H1 (cell line): ENCODE measurements at regions not wholly inside any gene's neighbourhood (a gene's known extent, or its start where the extent isn't known, plus 50 kb on each side); places are given as distances from the start of the nearest gene placed in this dataset.

ENCODE experiments used
- CTCF ChIA-PET: fragments of 300-600 bp; sonication (Branson Sonifier 250); formaldehyde crosslinking; loops from one replicate; lab custom pipeline; 2021; ENCODE audit not compliant: partially characterized antibody; lab: Charles Lee
- POLR2A ChIA-PET: fragments of 300-600 bp; sonication (Branson Sonifier 250); formaldehyde crosslinking; loops from one replicate; lab custom pipeline; 2021; ENCODE audit warnings: inconsistent platforms; ENCODE audit not compliant: partially characterized antibody; lab: Charles Lee
- DNase-seq, 2 experiments: peaks; one replicate each; pipeline versions ENCODE4 v3.0.0 to v3.0.0-alpha.2; 2010 to 2022; ENCODE audit warnings: low spot score in 2 of 2, low read depth in 1 of 2, mixed read lengths in 1 of 2
- FAIRE-seq: peaks from 2 replicates; lab custom pipeline; 2011; peaks lifted over from hg19 to GRCh38; lab: Jason Lieb, UNC
- H2AFZ ChIP-seq: 2 replicates; pipeline ENCODE4 v1.8.1; 2012; ENCODE audit warnings: low read length, inconsistent platforms
- H2AK5ac ChIP-seq: 2 replicates; pipeline ENCODE4 v1.6.1; 2013; ENCODE audit warnings: low read depth, low read length
- H2BK120ac ChIP-seq: replicated peaks from 2 replicates; pipeline ENCODE3; 2013; ENCODE audit warnings: low read depth, low read length, inconsistent platforms
- H2BK12ac ChIP-seq: 2 replicates; pipeline ENCODE4 v1.6.1; 2013; ENCODE audit warnings: low read depth, low read length
- H2BK15ac ChIP-seq: 2 replicates; pipeline ENCODE4 v1.6.1; 2013; ENCODE audit warnings: low read length
- H2BK20ac ChIP-seq: 2 replicates; pipeline ENCODE4 v1.6.1; 2013; ENCODE audit warnings: low read length
- H2BK5ac ChIP-seq: 2 replicates; pipeline ENCODE4 v1.6.1; 2013; ENCODE audit warnings: low read depth, low read length
- H3K14ac ChIP-seq: 2 replicates; pipeline ENCODE4 v1.6.1; 2013; ENCODE audit warnings: inconsistent platforms; ENCODE audit not compliant: insufficient read length
- H3K18ac ChIP-seq: 2 replicates; pipeline ENCODE4 v1.6.1; 2013; ENCODE audit warnings: low read length; ENCODE audit errors: extremely low read depth
- H3K23ac ChIP-seq: 2 replicates; pipeline ENCODE4 v1.6.1; 2013; ENCODE audit warnings: inconsistent platforms; ENCODE audit not compliant: insufficient read length
- H3K23me2 ChIP-seq: 2 replicates; pipeline ENCODE4 v1.6.1; 2013; ENCODE audit warnings: low read depth, low read length
- H3K27ac ChIP-seq: 2 replicates; pipeline ENCODE4 v1.6.1; 2011; ENCODE audit warnings: low read depth, low read length, inconsistent platforms
- H3K27me3 ChIP-seq, 4 experiments: replicated peaks in 1 of 4; 1 replicate in 1 of 4; 2 replicates in 3 of 4; pipeline versions ENCODE4 v1.6.1 to v1.8.1; 2011 to 2013; ENCODE audit warnings: low read length in 3 of 4, mild to moderate bottlenecking in 3 of 4, inconsistent platforms in 2 of 4, mixed read lengths in 2 of 4, moderate library complexity in 1 of 4; ENCODE audit not compliant: control insufficient read depth in 3 of 4, insufficient read depth in 3 of 4; ENCODE audit errors: extremely low read depth in 1 of 4
- H3K36me3 ChIP-seq, 4 experiments: 2 replicates each; pipeline versions ENCODE4 v1.6.1 to v1.8.1; 2011 to 2013; ENCODE audit warnings: mild to moderate bottlenecking in 4 of 4, low read length in 3 of 4, moderate library complexity in 2 of 4, control low read depth in 1 of 4, inconsistent platforms in 1 of 4; ENCODE audit not compliant: insufficient read depth in 4 of 4, control insufficient read depth in 2 of 4
- H3K4ac ChIP-seq: replicated peaks from 2 replicates; pipeline ENCODE3; 2013; ENCODE audit warnings: low read length, low read depth, mixed read lengths, inconsistent platforms; ENCODE audit not compliant: insufficient read length
- H3K4me1 ChIP-seq, 4 experiments: replicated peaks in 1 of 4; 1 replicate in 1 of 4; 2 replicates in 3 of 4; pipeline versions ENCODE4 v1.6.1 to v1.8.1; 2011 to 2013; ENCODE audit warnings: low read length in 3 of 4, inconsistent platforms in 2 of 4, mixed read lengths in 1 of 4; ENCODE audit not compliant: insufficient read depth in 4 of 4, control insufficient read depth in 3 of 4
- H3K4me2 ChIP-seq, 2 experiments: 2 replicates each; pipeline versions ENCODE4 v1.6.1 to v1.8.1; 2011 to 2013; ENCODE audit warnings: low read depth in 2 of 2, low read length in 2 of 2, control low read depth in 1 of 2, inconsistent platforms in 1 of 2, mild to moderate bottlenecking in 1 of 2; ENCODE audit not compliant: insufficient read depth in 1 of 2
- H3K4me3 ChIP-seq, 4 experiments: fragments of 200-600, 300-600 bp in 1 of 4; sonication (generic), shearing (Covaris generic), sonication (Bioruptor Twin) in 1 of 4; 2 replicates each; pipeline versions ENCODE4 v1.5.1 to v1.8.1; 2011 to 2016; ENCODE audit warnings: low read length in 4 of 4, low read depth in 3 of 4, control low read depth in 2 of 4, inconsistent platforms in 2 of 4, mild to moderate bottlenecking in 2 of 4, mixed read lengths in 1 of 4, moderate library complexity in 1 of 4; ENCODE audit not compliant: insufficient read depth in 2 of 4; ENCODE audit errors: extremely low read depth in 1 of 4
- H3K56ac ChIP-seq: replicated peaks from 2 replicates; pipeline ENCODE3; 2013; ENCODE audit warnings: low read depth, mild to moderate bottlenecking, mixed read lengths, low read length, inconsistent platforms; ENCODE audit not compliant: insufficient read length
- H3K79me1 ChIP-seq: 2 replicates; pipeline ENCODE4 v1.6.1; 2013; ENCODE audit warnings: low read depth, low read length, control low read depth
- H3K79me2 ChIP-seq, 2 experiments: 2 replicates each; pipeline versions ENCODE4 v1.6.1 to v1.8.1; 2012 to 2013; ENCODE audit warnings: low read length in 2 of 2, mild to moderate bottlenecking in 2 of 2, inconsistent platforms in 1 of 2; ENCODE audit not compliant: insufficient read depth in 2 of 2, control insufficient read depth in 1 of 2
- H3K9ac ChIP-seq, 4 experiments: replicated peaks in 1 of 4; 1 replicate in 1 of 4; 2 replicates in 3 of 4; pipeline versions ENCODE4 v1.6.1 to v1.8.1; 2011 to 2013; ENCODE audit warnings: low read depth in 3 of 4, low read length in 3 of 4, control low read depth in 2 of 4, mild to moderate bottlenecking in 2 of 4, moderate library complexity in 2 of 4, inconsistent platforms in 1 of 4; ENCODE audit errors: extremely low read depth in 1 of 4
- H3K9me3 ChIP-seq, 2 experiments: 2 replicates each; pipeline versions ENCODE4 v1.6.1 to v1.8.1; 2012 to 2013; ENCODE audit warnings: mild to moderate bottlenecking in 2 of 2, moderate library complexity in 2 of 2, control low read depth in 1 of 2, inconsistent platforms in 1 of 2, low read depth in 1 of 2, low read length in 1 of 2, mixed read lengths in 1 of 2; ENCODE audit not compliant: insufficient read depth in 2 of 2
- H4K20me1 ChIP-seq, 2 experiments: replicated peaks in 1 of 2; 2 replicates each; pipeline versions ENCODE3 to v1.8.1; 2011 to 2013; ENCODE audit warnings: inconsistent platforms in 2 of 2, low read length in 2 of 2, mild to moderate bottlenecking in 1 of 2; ENCODE audit not compliant: insufficient read depth in 2 of 2, control insufficient read depth in 1 of 2
- H4K5ac ChIP-seq: 2 replicates; pipeline ENCODE4 v1.6.1; 2013; ENCODE audit warnings: low read length, low read depth, mixed read lengths, inconsistent platforms; ENCODE audit not compliant: insufficient read length
- H4K8ac ChIP-seq: 2 replicates; pipeline ENCODE4 v1.8.0; 2013; ENCODE audit warnings: mild to moderate bottlenecking, moderate library complexity, low read length, inconsistent platforms; ENCODE audit not compliant: insufficient read depth; ENCODE audit errors: extremely low read depth
- H4K91ac ChIP-seq: replicated peaks from 2 replicates; pipeline ENCODE3; 2013; ENCODE audit warnings: low read length, mixed read lengths, inconsistent platforms; ENCODE audit not compliant: insufficient read length
- CREB1 ChIP-seq: IDR thresholded peaks from 2 replicates; pipeline ENCODE4 v1.6.1; 2012; ENCODE audit warnings: inconsistent platforms
- CTCF ChIP-seq, 3 experiments: IDR thresholded peaks; 1 replicate in 2 of 3; 2 replicates in 1 of 3; pipeline versions ENCODE4 v1.5.1 to v1.6.1; 2011; ENCODE audit warnings: low read length in 3 of 3, mild to moderate bottlenecking in 3 of 3, inconsistent platforms in 2 of 3, low read depth in 1 of 3, moderate library complexity in 1 of 3; ENCODE audit not compliant: insufficient read depth in 1 of 3; ENCODE audit errors: control extremely low read depth in 1 of 3
- EGR1 ChIP-seq: IDR thresholded peaks from 2 replicates; pipeline ENCODE4 v1.6.1; 2011; ENCODE audit warnings: low read depth, low read length, borderline replicate concordance
- EZH2 ChIP-seq: fragments of 200-600 bp; sonication (generic); IDR thresholded peaks from 2 replicates; pipeline ENCODE4 v1.7.1; 2012; ENCODE audit warnings: low read depth, mild to moderate bottlenecking, moderate library complexity, low read length, inconsistent platforms; ENCODE audit not compliant: severe bottlenecking
- HDAC6 ChIP-seq: IDR thresholded peaks from one replicate; pipeline ENCODE4 v1.7.1; 2012; ENCODE audit warnings: low read depth, mild to moderate bottlenecking, inconsistent platforms, low read length, moderate library complexity
- MAX ChIP-seq: IDR thresholded peaks from 2 replicates; pipeline ENCODE4 v1.6.1; 2012; ENCODE audit warnings: inconsistent platforms
- WGBS, 2 experiments: shearing (Covaris generic) in 1 of 2; methylation state at CpG; one replicate each; pipeline versions ENCODE4 v1.1.6 to v1.1.7; 2013 to 2015; ENCODE audit warnings: low lambda C conversion rate in 2 of 2, mixed read lengths in 2 of 2, inconsistent platforms in 1 of 2, low coverage in 1 of 2, missing lambda C conversion rate in 1 of 2; ENCODE audit not compliant: insufficient replicate concordance in 2 of 2, insufficient coverage in 1 of 2, insufficient read length in 1 of 2; ENCODE audit errors: extremely low coverage in 1 of 2, missing lambda C conversion rate in 1 of 2; 5-methylcytosine and 5-hydroxymethylcytosine counted together

GRCh38 chr19:28426730-28427225 lies 786.2 kb downstream of the UQCRFS1 start:
- no peak overlapping the region for H3K23ac ChIP-seq
- no peak overlapping the region for H3K4me3 ChIP-seq
- H3K27ac ChIP-seq, result no peak overlapping the region
- no peak overlapping the region for H4K5ac ChIP-seq
- no peak overlapping the region for H3K14ac ChIP-seq
- no peaks in the 10 kb centered on the region for H3K36me3 ChIP-seq
- H4K91ac ChIP-seq, result no peak overlapping the region
- H2AFZ ChIP-seq, result no peak overlapping the region
- no peak overlapping the region for H4K8ac ChIP-seq
- DNase-seq (no peak), FAIRE-seq (no peak)
- H3K9me3 ChIP-seq, result no peaks in the 10 kb centered on the region
- no peaks in the 10 kb centered on the region for H3K79me2 ChIP-seq
- H3K56ac ChIP-seq, result no peak overlapping the region
- H3K4me1 ChIP-seq, result peaks cover 9 to 32% (median 20%) of the 10 kb centered on the region in 4 experiments
- H3K9ac ChIP-seq, result no peak overlapping the region
- no peaks in the 10 kb centered on the region for H3K27me3 ChIP-seq
- CTCF ChIA-PET, result interaction anchor here (0.7 to 1.4 kb wide), 3 partner anchors 10 to 183 kb away, joined by 3 to 5 read pairs (median 4); no protein-coding TSS in a partner anchor
- no peak overlapping the region for H2BK12ac ChIP-seq
- no peak overlapping the region for H2AK5ac ChIP-seq
- peak overlapping the region; percentile 43; the same call in 1 of the 2 replicates for H2BK20ac ChIP-seq
- H3K4ac ChIP-seq, result no peak overlapping the region
- H2BK15ac ChIP-seq, result no peak overlapping the region
- peak overlapping the region; percentile 98; the same call in 1 of the 2 replicates for H2BK5ac ChIP-seq
- no peak overlapping the region for H3K18ac ChIP-seq
- H2BK120ac ChIP-seq, result no peak overlapping the region
- POLR2A ChIA-PET, result interaction anchor here (0.9 to 1.2 kb wide), 3 partner anchors 17 to 22 kb away, joined by 3 read pairs; no protein-coding TSS in a partner anchor
- H3K23me2 ChIP-seq, result peaks cover 3% of the 10 kb centered on the region; the same call in 1 of the 2 replicates
- H3K4me2 ChIP-seq, result no peak overlapping the region; a peak in 1 of 4 replicates
- 73% methylated on average over 2 of the region's 4 CpGs; no CpG with 5 or more reads in 1 of the 2 experiments for WGBS, 2 experiments
- H4K20me1 ChIP-seq, result no peaks in the 10 kb centered on the region
- no peaks in the 10 kb centered on the region for H3K79me1 ChIP-seq
- no peak for TF ChIP-seq HDAC6
- no peak for TF ChIP-seq EGR1
- no peak for TF ChIP-seq EZH2
- no peak for TF ChIP-seq CREB1
- no peak for TF ChIP-seq CTCF (IDR thresholded peaks at IDR 0.05; ENCODE audit: control extremely low read depth in 1 of 3, insufficient read depth in 1 of 3, low read depth in 1 of 3, low read length in 3 of 3)
- no peak for TF ChIP-seq MAX
